ENCODE measurements at regions not wholly inside any gene's neighbourhood (a gene's known extent, or its start where the extent isn't known, plus 50 kb on each side); places are given as distances from the start of the nearest gene placed in this dataset.

GRCh38 chrX:27078371-27078770, 384.8 kb downstream of the PPP4R3C start:
- TF ChIP-seq POLR2A (IDR thresholded peaks at IDR 0.05) (no peak), CTCF (IDR thresholded peaks at IDR 0.05) (no peak)
